Gastroesophageal sphincter (tissue), 3 donors: ENCODE measurements at regions not wholly inside any gene's neighbourhood (a gene's known extent, or its start where the extent isn't known, plus 50 kb on each side); places are given as distances from the start of the nearest gene placed in this dataset.

Source experiments
- POLR2AphosphoS5 ChIP-seq: sonication (generic); formaldehyde crosslinking; IDR thresholded peaks from one replicate; pipeline ENCODE4 v1.6.1; 2017; ENCODE audit warnings: antibody characterized with exemption
- TF ChIP-seq, protein P1 (sequence below), 4 experiments: fragments of 200-600 bp in 2 of 4; fragments of 450-650 bp in 2 of 4; sonication (generic) in 1 of 4; IDR thresholded peaks; one replicate each; pipeline ENCODE4 v1.5.1; 2017 to 2019; ENCODE audit warnings: antibody characterized with exemption in 4 of 4, mild to moderate bottlenecking in 2 of 4, moderate library complexity in 2 of 4

DNA sequence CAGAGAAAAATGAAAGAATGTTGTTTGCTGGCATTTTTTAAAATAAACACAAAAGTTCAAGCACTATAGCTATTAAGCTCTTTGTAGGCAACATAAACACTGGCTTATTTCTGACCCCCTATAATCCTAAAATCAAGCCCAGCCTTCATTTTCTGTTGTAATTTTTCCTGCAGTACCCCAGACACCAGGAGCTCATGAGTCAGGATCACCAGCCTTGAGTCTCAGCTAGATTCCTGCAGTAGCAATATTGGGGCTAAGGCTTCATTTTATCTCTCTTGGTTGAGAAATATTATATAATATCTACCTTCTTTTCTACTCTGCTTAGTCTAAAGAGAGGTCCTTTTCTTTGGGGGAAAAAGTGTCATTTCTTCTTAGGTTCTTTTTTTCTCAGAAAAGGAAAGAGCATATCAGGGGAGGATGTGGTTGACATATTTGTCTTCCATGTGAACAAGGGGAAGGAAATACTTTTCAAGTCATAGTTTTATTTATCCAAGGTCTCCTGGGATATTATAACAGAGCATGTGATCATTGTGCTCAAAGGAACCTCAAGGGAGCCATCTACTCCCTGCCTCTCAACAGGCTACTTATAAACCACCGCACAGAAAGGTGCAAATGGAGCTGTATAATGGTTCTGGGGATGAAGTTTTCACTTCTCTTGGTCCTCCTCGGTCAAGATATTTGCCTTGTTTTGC, 678.3 kb upstream of the NR3C2 start:
- TF ChIP-seq, protein P1, sequence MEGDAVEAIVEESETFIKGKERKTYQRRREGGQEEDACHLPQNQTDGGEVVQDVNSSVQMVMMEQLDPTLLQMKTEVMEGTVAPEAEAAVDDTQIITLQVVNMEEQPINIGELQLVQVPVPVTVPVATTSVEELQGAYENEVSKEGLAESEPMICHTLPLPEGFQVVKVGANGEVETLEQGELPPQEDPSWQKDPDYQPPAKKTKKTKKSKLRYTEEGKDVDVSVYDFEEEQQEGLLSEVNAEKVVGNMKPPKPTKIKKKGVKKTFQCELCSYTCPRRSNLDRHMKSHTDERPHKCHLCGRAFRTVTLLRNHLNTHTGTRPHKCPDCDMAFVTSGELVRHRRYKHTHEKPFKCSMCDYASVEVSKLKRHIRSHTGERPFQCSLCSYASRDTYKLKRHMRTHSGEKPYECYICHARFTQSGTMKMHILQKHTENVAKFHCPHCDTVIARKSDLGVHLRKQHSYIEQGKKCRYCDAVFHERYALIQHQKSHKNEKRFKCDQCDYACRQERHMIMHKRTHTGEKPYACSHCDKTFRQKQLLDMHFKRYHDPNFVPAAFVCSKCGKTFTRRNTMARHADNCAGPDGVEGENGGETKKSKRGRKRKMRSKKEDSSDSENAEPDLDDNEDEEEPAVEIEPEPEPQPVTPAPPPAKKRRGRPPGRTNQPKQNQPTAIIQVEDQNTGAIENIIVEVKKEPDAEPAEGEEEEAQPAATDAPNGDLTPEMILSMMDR (IDR thresholded peaks at IDR 0.05): no peak
- no peak for TF ChIP-seq POLR2AphosphoS5
